ENCODE measurements at regions not wholly inside any gene's neighbourhood (a gene's known extent, or its start where the extent isn't known, plus 50 kb on each side); places are given as distances from the start of the nearest gene placed in this dataset.

DNA sequence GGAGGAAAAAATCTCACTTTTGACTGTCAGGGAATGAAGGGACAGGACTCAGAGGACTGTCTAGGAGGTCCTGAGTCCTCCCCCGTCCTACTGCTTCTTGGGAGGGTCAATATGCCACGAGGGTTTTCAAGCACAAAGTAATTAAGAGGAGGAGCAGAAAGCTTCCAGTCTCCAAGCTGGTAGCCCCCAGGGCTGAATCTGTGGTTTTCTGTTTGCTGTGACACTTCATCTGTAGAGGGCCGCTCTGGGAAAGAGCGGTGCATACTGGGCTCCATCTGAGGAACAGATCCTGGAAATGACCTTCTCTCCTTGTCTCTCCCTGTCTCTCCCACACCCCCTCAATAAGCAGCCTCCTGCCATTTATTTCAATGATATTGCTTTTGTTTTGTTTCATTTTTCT, 180.1 kb upstream of the SDK2 start:
- Histone ChIP-seq H3K4me1 (peaks cover 26% of the 10 kb centered on the region), H3K9me3 (no peaks in the 10 kb centered on the region), H3K4me3 (no peak overlapping the region), H3K36me3 (no peaks in the 10 kb centered on the region), H3K27ac (no peak overlapping the region), H3K27me3 (ENCODE audit: low read depth) (no peaks in the 10 kb centered on the region)
- DNase-seq = no peak
- intact Hi-C loops (cut with DNase I) = no loop called here
- TF ChIP-seq, protein P1, sequence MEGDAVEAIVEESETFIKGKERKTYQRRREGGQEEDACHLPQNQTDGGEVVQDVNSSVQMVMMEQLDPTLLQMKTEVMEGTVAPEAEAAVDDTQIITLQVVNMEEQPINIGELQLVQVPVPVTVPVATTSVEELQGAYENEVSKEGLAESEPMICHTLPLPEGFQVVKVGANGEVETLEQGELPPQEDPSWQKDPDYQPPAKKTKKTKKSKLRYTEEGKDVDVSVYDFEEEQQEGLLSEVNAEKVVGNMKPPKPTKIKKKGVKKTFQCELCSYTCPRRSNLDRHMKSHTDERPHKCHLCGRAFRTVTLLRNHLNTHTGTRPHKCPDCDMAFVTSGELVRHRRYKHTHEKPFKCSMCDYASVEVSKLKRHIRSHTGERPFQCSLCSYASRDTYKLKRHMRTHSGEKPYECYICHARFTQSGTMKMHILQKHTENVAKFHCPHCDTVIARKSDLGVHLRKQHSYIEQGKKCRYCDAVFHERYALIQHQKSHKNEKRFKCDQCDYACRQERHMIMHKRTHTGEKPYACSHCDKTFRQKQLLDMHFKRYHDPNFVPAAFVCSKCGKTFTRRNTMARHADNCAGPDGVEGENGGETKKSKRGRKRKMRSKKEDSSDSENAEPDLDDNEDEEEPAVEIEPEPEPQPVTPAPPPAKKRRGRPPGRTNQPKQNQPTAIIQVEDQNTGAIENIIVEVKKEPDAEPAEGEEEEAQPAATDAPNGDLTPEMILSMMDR (IDR thresholded peaks at IDR 0.05) = no peak
- no peak for ATAC-seq

DNA sequence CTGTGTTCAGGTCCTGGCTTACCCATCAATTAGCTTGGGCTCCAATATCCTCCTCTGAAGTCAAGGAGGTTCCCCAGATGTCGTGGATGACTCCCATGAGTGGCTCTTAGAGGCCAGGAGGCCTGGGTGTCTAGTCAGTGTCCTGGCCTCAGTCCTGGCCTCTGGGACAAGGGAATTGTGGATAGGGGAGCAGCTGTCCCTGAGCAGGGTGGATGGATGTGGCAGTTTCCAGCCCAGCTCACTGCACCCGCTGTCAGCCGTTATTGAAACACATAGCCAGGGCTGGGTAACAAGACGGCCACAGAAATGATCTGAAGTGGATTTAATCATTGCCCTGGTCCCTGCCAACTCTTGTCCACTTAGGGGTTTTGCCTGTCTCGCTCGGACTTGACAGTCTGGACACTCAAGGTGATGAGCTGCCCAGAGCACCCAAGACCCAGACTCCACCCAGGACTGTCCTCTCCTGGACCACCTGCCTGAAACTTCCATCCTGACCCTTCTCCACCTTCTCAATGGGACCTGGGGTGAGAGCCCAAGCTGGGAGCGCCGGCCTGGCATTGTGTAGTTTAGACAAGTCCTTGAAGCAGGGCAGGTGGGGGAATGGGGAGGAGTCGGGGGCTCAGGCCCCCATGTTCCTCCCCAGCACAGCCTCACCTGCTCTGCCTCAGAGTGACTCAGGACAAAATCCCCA, 182.1 kb upstream of the SDK2 start:
- H3K4me3 ChIP-seq = no peak overlapping the region
- H3K4me1 ChIP-seq = peaks cover 26% of the 10 kb centered on the region
- no peak for ATAC-seq
- H3K27ac ChIP-seq = no peak overlapping the region
- H3K27me3 ChIP-seq (ENCODE audit: low read depth) = no peaks in the 10 kb centered on the region
- H3K9me3 ChIP-seq = no peaks in the 10 kb centered on the region
- intact Hi-C loops (cut with DNase I) = no loop called here
- TF ChIP-seq, protein P1 (IDR thresholded peaks at IDR 0.05) = no peak
- no peaks in the 10 kb centered on the region for H3K36me3 ChIP-seq
- DNase-seq = no peak

DNA sequence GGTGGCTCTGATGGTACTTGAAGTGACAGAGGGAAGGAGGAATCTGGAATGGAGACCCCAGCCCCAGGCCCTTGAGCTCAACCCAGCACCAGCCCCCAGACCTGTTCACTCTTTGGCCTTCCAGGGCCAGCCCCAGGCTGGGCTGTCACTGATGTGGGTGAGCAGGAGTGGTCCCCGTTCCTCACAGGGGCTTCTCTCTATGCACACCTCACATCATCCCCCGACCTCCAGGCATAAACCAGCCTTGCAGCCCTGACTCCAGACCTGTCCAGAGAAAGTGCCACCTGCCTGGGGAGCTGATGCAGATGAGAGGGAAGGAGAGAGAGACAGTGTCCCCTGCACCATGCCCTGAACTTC, 182.6 kb upstream of the SDK2 start:
- DNase-seq (no peak), ATAC-seq (no peak)
- Histone ChIP-seq H3K27ac (peak overlapping the region; percentile 73), H3K4me1 (peaks cover 26% of the 10 kb centered on the region), H3K9me3 (no peaks in the 10 kb centered on the region), H3K27me3 (ENCODE audit: low read depth) (no peaks in the 10 kb centered on the region), H3K36me3 (no peaks in the 10 kb centered on the region), H3K4me3 (no peak overlapping the region)
- TF ChIP-seq, protein P1 (IDR thresholded peaks at IDR 0.05) = no peak
- intact Hi-C loops (cut with DNase I) = no loop called here

DNA sequence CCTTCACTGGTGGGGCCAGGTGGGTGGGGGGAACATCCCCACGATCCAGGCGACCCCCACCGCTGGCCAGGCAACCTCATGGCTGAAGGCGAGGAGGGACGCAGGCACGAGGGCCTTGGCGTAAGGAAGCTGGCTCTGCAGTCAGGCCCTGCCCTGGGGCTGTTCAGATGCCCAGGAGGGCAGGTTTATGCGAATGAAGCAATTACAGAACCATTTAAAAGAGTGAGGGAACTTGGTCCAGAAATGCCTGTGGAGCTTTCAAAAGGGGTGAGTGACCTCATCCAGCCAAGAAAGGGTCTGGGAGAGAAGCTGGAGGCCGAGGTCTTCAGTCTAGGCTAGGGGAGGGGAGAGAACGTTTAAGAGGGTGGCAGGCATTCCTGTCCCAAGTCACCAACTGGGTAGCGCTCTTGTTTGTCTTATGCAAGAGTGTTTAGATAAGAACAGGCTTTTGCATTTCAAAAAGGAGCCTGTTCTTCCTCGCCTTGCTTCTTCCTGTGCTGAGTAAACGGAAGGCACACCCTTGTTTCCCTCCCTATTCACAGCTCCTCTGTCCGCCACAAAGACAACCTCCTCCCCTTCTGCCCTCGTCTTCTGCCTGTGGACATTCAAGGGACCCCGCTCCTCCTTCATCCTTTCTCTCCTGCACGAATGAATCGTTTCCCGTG, 183.5 kb upstream of the SDK2 start:
- H3K4me1 ChIP-seq = peaks cover 26% of the 10 kb centered on the region
- no peak for DNase-seq
- TF ChIP-seq, protein P1 (IDR thresholded peaks at IDR 0.05) = no peak
- intact Hi-C loops (cut with DNase I) = no loop called here
- H3K27me3 ChIP-seq (ENCODE audit: low read depth) = no peaks in the 10 kb centered on the region
- H3K27ac ChIP-seq = peak overlapping the region; percentile 73
- ATAC-seq = peak; percentile 81 to 87
- no peaks in the 10 kb centered on the region for H3K36me3 ChIP-seq
- no peaks in the 10 kb centered on the region for H3K9me3 ChIP-seq
- no peak overlapping the region for H3K4me3 ChIP-seq

DNA sequence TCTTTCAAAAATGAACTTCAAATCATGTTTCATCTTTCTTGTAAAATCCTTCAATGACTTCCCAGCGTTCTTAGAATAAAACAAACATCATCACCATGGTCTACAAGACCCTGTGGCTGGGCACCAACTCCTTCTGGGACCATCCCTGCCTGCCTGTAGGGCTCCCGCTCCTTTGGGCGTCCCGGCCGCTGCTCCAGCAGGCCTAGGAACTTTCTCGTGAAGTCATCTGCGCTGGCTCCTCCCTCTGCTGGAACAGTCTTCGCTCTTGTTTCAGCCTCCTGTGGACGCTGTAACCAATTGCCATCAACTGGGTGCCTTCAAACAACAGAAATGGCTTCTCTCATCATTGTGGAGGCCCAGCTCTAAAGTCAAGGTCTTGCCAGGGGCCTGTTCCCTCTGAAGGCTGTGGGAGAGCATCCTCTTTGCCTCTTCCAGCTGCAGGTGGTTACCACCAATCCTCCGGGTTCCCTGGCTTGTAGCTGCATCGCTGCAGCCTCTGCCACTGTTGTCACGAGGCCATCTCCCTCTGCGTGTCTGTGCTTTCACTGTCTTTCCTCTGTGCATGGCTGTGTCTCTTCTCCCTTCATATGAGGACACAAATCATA, 185.5 kb upstream of the SDK2 start:
- no peaks in the 10 kb centered on the region for H3K36me3 ChIP-seq
- H3K27me3 ChIP-seq (ENCODE audit: low read depth) = peaks cover 5% of the 10 kb centered on the region
- H3K9me3 ChIP-seq = no peaks in the 10 kb centered on the region
- TF ChIP-seq, protein P1 (IDR thresholded peaks at IDR 0.05) = no peak
- H3K4me3 ChIP-seq = no peak overlapping the region
- intact Hi-C loops (cut with DNase I) = no loop called here
- ATAC-seq = no peak
- DNase-seq = no peak
- H3K4me1 ChIP-seq = peaks cover 26% of the 10 kb centered on the region
- no peak overlapping the region for H3K27ac ChIP-seq
